ENCODE measurements at regions not wholly inside any gene's neighbourhood (a gene's known extent, or its start where the extent isn't known, plus 50 kb on each side); places are given as distances from the start of the nearest gene placed in this dataset.

GRCh38 chr13:106723036-106723435 lies 155.1 kb upstream of the ARGLU1 start:
- Histone ChIP-seq H2AFZ (ENCODE audit: low read depth, low read length) (no peak overlapping the region), H3K27ac (ENCODE audit: extremely low read depth, low read depth, low read length) (no peak overlapping the region), H3K27me3 (ENCODE audit: control insufficient read depth in 2 of 2, insufficient read depth in 2 of 2, low read length in 2 of 2) (no peaks in the 10 kb centered on the region), H3K4me1 (replicated peaks in 1 of 2; ENCODE audit: control insufficient read depth in 2 of 2, insufficient read depth in 2 of 2, low read length in 2 of 2) (no peaks in the 10 kb centered on the region), H3K79me2 (ENCODE audit: control insufficient read depth, insufficient read depth, low read length) (no peaks in the 10 kb centered on the region), H4K20me1 (replicated peaks; ENCODE audit: control insufficient read depth, insufficient read depth, low read length) (no peaks in the 10 kb centered on the region), H3K36me3 (ENCODE audit: control insufficient read depth, insufficient read depth, low read length) (no peaks in the 10 kb centered on the region), H3K9me1 (ENCODE audit: control insufficient read depth, insufficient read depth, low read length) (no peaks in the 10 kb centered on the region), H3K4me3 (no peak overlapping the region), H3K9ac (ENCODE audit: insufficient read depth in 1 of 2, low read depth in 2 of 2, low read length in 2 of 2) (no peak overlapping the region), H3K4me2 (ENCODE audit: insufficient read depth, low read length) (no peak overlapping the region), H3K9me3 (replicated peaks; ENCODE audit: control insufficient read depth, insufficient read depth, low read depth, low read length) (no peaks in the 10 kb centered on the region)
- DNase-seq (ENCODE audit: extremely low read depth in 1 of 4, low spot score in 3 of 4) (no peak), ATAC-seq (no peak), FAIRE-seq (no peak)
- in situ Hi-C loops (cut with MboI), result no loop called here
- POLR2A ChIA-PET, result interaction anchor here (1.4 kb wide), 1 partner anchor 13 kb away, joined by 3 read pairs; no protein-coding TSS in a partner anchor
- CTCF ChIA-PET (ENCODE audit: low intra/inter-chr PET ratio), result no interaction called here
- 1% methylated on average over 6 of the region's 6 CpGs for WGBS (ENCODE audit: insufficient coverage, low coverage, missing lambda C conversion rate)
- intact Hi-C loops (cut with micrococcal nuclease), result no loop called here
- BruUV-seq (replicated peaks), result no TSS peak
- TF ChIP-seq HES1 (IDR thresholded peaks at IDR 0.05; ENCODE audit: low read depth), result no peak
- TF ChIP-seq KLF1 (tag; IDR thresholded peaks at IDR 0.05), result no peak
- TF ChIP-seq C11orf30 (IDR thresholded peaks at IDR 0.05; ENCODE audit: low read depth), result no peak
- TF ChIP-seq MNT (conservative IDR thresholded peaks at IDR 0.05), result no peak
- no peak for TF ChIP-seq ARID1B (IDR thresholded peaks at IDR 0.05)
- no peak for TF ChIP-seq ZNF347 (CRISPR knock-in tag; IDR thresholded peaks at IDR 0.05; ENCODE audit: low read depth)
- TF ChIP-seq YY1 (IDR thresholded peaks at IDR 0.05; ENCODE audit: borderline replicate concordance in 1 of 3, control insufficient read depth in 1 of 3, extremely low read depth in 1 of 3, insufficient read depth in 3 of 3, insufficient read length in 1 of 3, insufficient replicate concordance in 2 of 3, low read depth in 1 of 3, low read length in 2 of 3), result no peak
- TF ChIP-seq DPF2 (IDR thresholded peaks at IDR 0.05), result no peak
- no peak for TF ChIP-seq NR4A1 (CRISPR knock-in tag; IDR thresholded peaks at IDR 0.05)
- TF ChIP-seq NR4A1 (tag; IDR thresholded peaks at IDR 0.05), result no peak
- TF ChIP-seq FOXO4 (CRISPR knock-in tag; IDR thresholded peaks at IDR 0.05), result no peak
- no peak for TF ChIP-seq SRSF1 (IDR thresholded peaks at IDR 0.05; ENCODE audit: low read depth, low read length)
- TF ChIP-seq ZKSCAN1 (IDR thresholded peaks at IDR 0.05; ENCODE audit: low read depth, low read length), result no peak
- no peak for TF ChIP-seq BCL6 (CRISPR knock-in tag; IDR thresholded peaks at IDR 0.05)

Measured in K562 (cell line).